Astrocyte (in vitro differentiated cells and primary cell): ENCODE measurements at regions not wholly inside any gene's neighbourhood (a gene's known extent, or its start where the extent isn't known, plus 50 kb on each side); places are given as distances from the start of the nearest gene placed in this dataset.

Experiments
- DNase-seq: peaks from one replicate; pipeline ENCODE4 v3.0.0-alpha.2; 2010; ENCODE audit warnings: low read depth
- FAIRE-seq: peaks from 2 replicates; lab custom pipeline; 2011; peaks lifted over from hg19 to GRCh38; lab: Jason Lieb, UNC
- H2AFZ ChIP-seq: 2 replicates; pipeline ENCODE4 v1.6.0; 2012; ENCODE audit warnings: low read depth, low read length, inconsistent platforms
- H3K27ac ChIP-seq: 2 replicates; pipeline ENCODE4 v1.5.1; 2011; ENCODE audit warnings: low read depth, low read length, inconsistent platforms
- H3K27me3 ChIP-seq: 2 replicates; pipeline ENCODE4 v1.6.0; 2011; ENCODE audit warnings: low read length, inconsistent platforms; ENCODE audit not compliant: insufficient read depth
- H3K36me3 ChIP-seq: 2 replicates; pipeline ENCODE4 v1.5.1; 2011; ENCODE audit warnings: low read length, inconsistent platforms; ENCODE audit not compliant: insufficient read depth
- H3K4me1 ChIP-seq: 2 replicates; pipeline ENCODE4 v1.5.1; 2011; ENCODE audit warnings: low read length, inconsistent platforms; ENCODE audit not compliant: insufficient read depth
- H3K4me2 ChIP-seq: 2 replicates; pipeline ENCODE4 v1.6.0; 2012; ENCODE audit warnings: low read length, inconsistent platforms
- H3K4me3 ChIP-seq: 2 replicates; pipeline ENCODE4 v1.5.1; 2011; ENCODE audit warnings: low read depth, mild to moderate bottlenecking, low read length, inconsistent platforms; ENCODE audit not compliant: insufficient read depth
- H3K79me2 ChIP-seq: 2 replicates; pipeline ENCODE4 v1.6.0; 2012; ENCODE audit warnings: mild to moderate bottlenecking, low read length, inconsistent platforms; ENCODE audit not compliant: insufficient read depth
- H3K9ac ChIP-seq: 2 replicates; pipeline ENCODE4 v1.6.0; 2012; ENCODE audit warnings: mild to moderate bottlenecking, low read length, inconsistent platforms
- H3K9me3 ChIP-seq: 2 replicates; pipeline ENCODE4 v1.5.1; 2012; ENCODE audit warnings: low read depth, mild to moderate bottlenecking, low read length, inconsistent platforms; ENCODE audit not compliant: insufficient read depth
- H4K20me1 ChIP-seq: 2 replicates; pipeline ENCODE4 v1.6.0; 2012; ENCODE audit warnings: low read length, inconsistent platforms; ENCODE audit not compliant: insufficient read depth
- H3K27ac Mint-ChIP-seq: one replicate; pipeline ENCODE4 v1.8.0; 2021; ENCODE audit warnings: mild to moderate bottlenecking, mixed read lengths; ENCODE audit not compliant: unreplicated experiment
- H3K27me3 Mint-ChIP-seq: one replicate; pipeline ENCODE4 v1.8.0; 2021; ENCODE audit warnings: low read depth, mixed read lengths; ENCODE audit not compliant: unreplicated experiment
- H3K36me3 Mint-ChIP-seq: one replicate; pipeline ENCODE4 v1.8.0; 2021; ENCODE audit warnings: low read depth, mixed read lengths; ENCODE audit not compliant: unreplicated experiment
- H3K4me1 Mint-ChIP-seq: one replicate; pipeline ENCODE4 v1.8.0; 2021; ENCODE audit warnings: low read depth, mixed read lengths; ENCODE audit not compliant: unreplicated experiment
- H3K4me3 Mint-ChIP-seq: one replicate; pipeline ENCODE4 v1.8.0; 2021; ENCODE audit warnings: mild to moderate bottlenecking, moderate library complexity, mixed read lengths; ENCODE audit not compliant: unreplicated experiment
- H3K9me3 Mint-ChIP-seq: one replicate; pipeline ENCODE4 v1.8.0; 2021; ENCODE audit warnings: mild to moderate bottlenecking, mixed read lengths; ENCODE audit not compliant: unreplicated experiment
- EZH2 ChIP-seq: IDR thresholded peaks from 2 replicates; pipeline ENCODE4 v1.6.1; 2012; ENCODE audit warnings: mild to moderate bottlenecking, low read length, inconsistent platforms; ENCODE audit not compliant: insufficient read depth
- TF ChIP-seq, protein P1 (sequence below): IDR thresholded peaks from 2 replicates; pipeline ENCODE4 v1.5.1; 2011; ENCODE audit warnings: low read depth, mild to moderate bottlenecking, inconsistent platforms, low read length, moderate library complexity; ENCODE audit not compliant: insufficient read depth

DNA sequence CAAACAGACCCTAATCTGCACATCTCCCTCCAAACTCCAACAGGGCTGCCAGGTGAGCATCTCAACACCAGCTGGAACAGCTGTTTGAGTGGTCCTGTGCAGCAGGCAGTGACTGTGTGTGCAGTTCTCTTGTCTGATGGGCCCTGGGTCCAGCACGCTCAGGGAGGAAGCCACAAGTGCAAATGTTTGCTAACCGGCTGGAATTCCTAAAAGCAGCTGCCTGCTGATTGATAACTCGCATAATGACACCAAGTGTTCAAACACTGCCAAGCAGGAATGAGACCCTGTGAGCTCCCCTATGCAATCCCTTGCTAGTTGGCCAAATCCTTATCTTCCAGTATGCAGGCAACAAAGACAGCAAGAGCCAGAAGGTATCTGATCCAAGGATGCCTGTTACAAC lies 650.6 kb downstream of the CBLN4 start:
- Mint-ChIP-seq H3K27ac (no peak overlapping the region), H3K27me3 (no peaks in the 10 kb centered on the region), H3K4me1 (no peaks in the 10 kb centered on the region), H3K9me3 (peaks cover 2% of the 10 kb centered on the region), H3K4me3 (no peak overlapping the region), H3K36me3 (no peaks in the 10 kb centered on the region)
- H3K27me3 ChIP-seq = no peaks in the 10 kb centered on the region
- DNase-seq = no peak
- H3K9me3 ChIP-seq = no peaks in the 10 kb centered on the region
- FAIRE-seq = no peak
- H2AFZ ChIP-seq = no peak overlapping the region
- no peak overlapping the region for H3K27ac ChIP-seq
- H3K4me1 ChIP-seq = no peaks in the 10 kb centered on the region
- no peak overlapping the region for H3K4me2 ChIP-seq
- no peaks in the 10 kb centered on the region for H3K36me3 ChIP-seq
- TF ChIP-seq EZH2 = no peak
- TF ChIP-seq, protein P1, sequence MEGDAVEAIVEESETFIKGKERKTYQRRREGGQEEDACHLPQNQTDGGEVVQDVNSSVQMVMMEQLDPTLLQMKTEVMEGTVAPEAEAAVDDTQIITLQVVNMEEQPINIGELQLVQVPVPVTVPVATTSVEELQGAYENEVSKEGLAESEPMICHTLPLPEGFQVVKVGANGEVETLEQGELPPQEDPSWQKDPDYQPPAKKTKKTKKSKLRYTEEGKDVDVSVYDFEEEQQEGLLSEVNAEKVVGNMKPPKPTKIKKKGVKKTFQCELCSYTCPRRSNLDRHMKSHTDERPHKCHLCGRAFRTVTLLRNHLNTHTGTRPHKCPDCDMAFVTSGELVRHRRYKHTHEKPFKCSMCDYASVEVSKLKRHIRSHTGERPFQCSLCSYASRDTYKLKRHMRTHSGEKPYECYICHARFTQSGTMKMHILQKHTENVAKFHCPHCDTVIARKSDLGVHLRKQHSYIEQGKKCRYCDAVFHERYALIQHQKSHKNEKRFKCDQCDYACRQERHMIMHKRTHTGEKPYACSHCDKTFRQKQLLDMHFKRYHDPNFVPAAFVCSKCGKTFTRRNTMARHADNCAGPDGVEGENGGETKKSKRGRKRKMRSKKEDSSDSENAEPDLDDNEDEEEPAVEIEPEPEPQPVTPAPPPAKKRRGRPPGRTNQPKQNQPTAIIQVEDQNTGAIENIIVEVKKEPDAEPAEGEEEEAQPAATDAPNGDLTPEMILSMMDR = no peak
- H3K9ac ChIP-seq = no peak overlapping the region
- H3K79me2 ChIP-seq = no peaks in the 10 kb centered on the region
- H3K4me3 ChIP-seq = no peak overlapping the region
- no peaks in the 10 kb centered on the region for H4K20me1 ChIP-seq

DNA sequence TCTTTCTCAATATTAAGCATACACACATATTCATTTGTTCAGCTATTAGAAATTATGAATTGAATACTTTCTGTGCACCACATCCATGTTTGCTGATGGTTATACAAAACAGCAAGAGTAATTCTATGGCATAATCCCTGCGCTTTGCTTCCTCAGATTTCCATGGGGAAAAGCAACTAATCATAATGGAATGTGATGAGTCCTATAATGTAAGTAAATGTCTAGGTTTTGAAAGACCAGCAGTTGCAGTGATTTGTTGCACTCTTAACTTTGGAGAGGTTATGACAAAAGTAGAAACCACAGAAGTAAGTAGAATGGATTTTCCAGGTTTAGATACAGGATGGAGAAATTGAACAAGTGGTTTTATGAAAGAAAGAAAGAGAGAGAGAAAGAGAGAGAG lies 652.1 kb downstream of the CBLN4 start:
- Histone ChIP-seq H3K4me3 (no peak overlapping the region), H2AFZ (no peak overlapping the region), H3K79me2 (no peaks in the 10 kb centered on the region), H3K9ac (no peak overlapping the region), H3K4me1 (no peaks in the 10 kb centered on the region), H3K9me3 (no peaks in the 10 kb centered on the region), H3K27ac (no peak overlapping the region), H3K27me3 (no peaks in the 10 kb centered on the region), H3K4me2 (no peak overlapping the region), H3K36me3 (no peaks in the 10 kb centered on the region), H4K20me1 (no peaks in the 10 kb centered on the region)
- H3K27ac Mint-ChIP-seq = no peak overlapping the region
- H3K9me3 Mint-ChIP-seq = peaks cover 2% of the 10 kb centered on the region
- no peaks in the 10 kb centered on the region for H3K27me3 Mint-ChIP-seq
- FAIRE-seq (no peak), DNase-seq (no peak)
- no peak for TF ChIP-seq EZH2
- TF ChIP-seq, protein P1 = no peak
- no peaks in the 10 kb centered on the region for H3K36me3 Mint-ChIP-seq
- H3K4me1 Mint-ChIP-seq = no peaks in the 10 kb centered on the region
- no peak overlapping the region for H3K4me3 Mint-ChIP-seq

DNA sequence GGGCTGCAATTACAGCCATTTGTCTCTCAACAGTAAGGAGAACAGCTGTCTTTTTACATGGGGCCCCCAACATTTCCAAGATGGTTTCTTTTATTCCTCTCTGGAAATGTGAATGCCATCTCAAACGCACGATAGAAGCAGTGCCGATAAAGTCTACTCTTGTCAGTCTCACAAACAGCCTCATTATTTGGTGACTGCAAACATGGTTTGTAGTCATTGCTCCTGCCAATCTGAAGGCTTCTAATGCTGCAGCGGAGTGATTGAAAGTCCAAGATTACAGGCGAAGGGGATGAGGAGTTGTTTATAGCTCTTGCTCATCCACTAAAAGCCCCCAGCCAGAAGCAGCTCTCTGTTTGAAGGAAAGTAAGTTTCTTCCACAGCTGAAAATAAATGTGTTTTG lies 657.1 kb downstream of the CBLN4 start:
- no peak overlapping the region for H3K4me3 Mint-ChIP-seq
- Histone ChIP-seq H3K27me3 (no peaks in the 10 kb centered on the region), H3K4me3 (no peak overlapping the region), H3K27ac (no peak overlapping the region), H3K4me2 (no peak overlapping the region), H2AFZ (no peak overlapping the region), H3K36me3 (no peaks in the 10 kb centered on the region), H3K79me2 (no peaks in the 10 kb centered on the region), H3K4me1 (no peaks in the 10 kb centered on the region), H4K20me1 (no peaks in the 10 kb centered on the region), H3K9me3 (peaks cover 3% of the 10 kb centered on the region), H3K9ac (no peak overlapping the region)
- H3K36me3 Mint-ChIP-seq = no peaks in the 10 kb centered on the region
- no peak overlapping the region for H3K27ac Mint-ChIP-seq
- no peaks in the 10 kb centered on the region for H3K9me3 Mint-ChIP-seq
- no peak for DNase-seq
- no peak for TF ChIP-seq EZH2
- TF ChIP-seq, protein P1 = no peak
- FAIRE-seq = no peak
- H3K4me1 Mint-ChIP-seq = no peaks in the 10 kb centered on the region
- no peaks in the 10 kb centered on the region for H3K27me3 Mint-ChIP-seq
